ENCODE measurements at regions not wholly inside any gene's neighbourhood (a gene's known extent, or its start where the extent isn't known, plus 50 kb on each side); places are given as distances from the start of the nearest gene placed in this dataset.

- no peak overlapping the region for H3K4me3 ChIP-seq
- ATAC-seq (no peak), DNase-seq (no peak)
- TF ChIP-seq CTCF (IDR thresholded peaks at IDR 0.05), result no peak
- no peaks in the 10 kb centered on the region for H3K36me3 ChIP-seq
- H3K27me3 ChIP-seq, result no peaks in the 10 kb centered on the region
- intact Hi-C loops (cut with DNase I), result no loop called here
- no peaks in the 10 kb centered on the region for H3K9me3 ChIP-seq
- H3K27ac ChIP-seq, result no peak overlapping the region
- no peaks in the 10 kb centered on the region for H3K4me1 ChIP-seq
These were observed 546.7 kb upstream of the SEL1L start for GRCh38 chr14:82080370-82080769.

GRCh38 chr14:82084813-82085212 lies 551.2 kb upstream of the SEL1L start:
- H3K4me1 ChIP-seq, result no peaks in the 10 kb centered on the region
- no peak for TF ChIP-seq CTCF (IDR thresholded peaks at IDR 0.05)
- intact Hi-C loops (cut with DNase I), result no loop called here
- H3K27me3 ChIP-seq, result no peaks in the 10 kb centered on the region
- H3K36me3 ChIP-seq, result no peaks in the 10 kb centered on the region
- no peak for ATAC-seq
- no peak overlapping the region for H3K27ac ChIP-seq
- no peak overlapping the region for H3K4me3 ChIP-seq
- H3K9me3 ChIP-seq, result no peaks in the 10 kb centered on the region
- no peak for DNase-seq

GRCh38 chr14:82091097-82091496 lies 557.4 kb upstream of the SEL1L start:
- Histone ChIP-seq H3K36me3 (no peaks in the 10 kb centered on the region), H3K4me1 (no peaks in the 10 kb centered on the region), H3K4me3 (no peak overlapping the region), H3K9me3 (no peaks in the 10 kb centered on the region), H3K27ac (no peak overlapping the region), H3K27me3 (no peaks in the 10 kb centered on the region)
- TF ChIP-seq CTCF (IDR thresholded peaks at IDR 0.05), result no peak
- no peak for ATAC-seq
- no peak for DNase-seq
- intact Hi-C loops (cut with DNase I), result no loop called here

GRCh38 chr14:82094829-82095345 lies 561.2 kb upstream of the SEL1L start:
- H3K36me3 ChIP-seq, result no peaks in the 10 kb centered on the region
- H3K9me3 ChIP-seq, result no peaks in the 10 kb centered on the region
- no peak overlapping the region for H3K27ac ChIP-seq
- DNase-seq, result no peak
- ATAC-seq, result no peak
- H3K4me1 ChIP-seq, result no peaks in the 10 kb centered on the region
- no peak overlapping the region for H3K4me3 ChIP-seq
- TF ChIP-seq CTCF (IDR thresholded peaks at IDR 0.05), result no peak
- no peaks in the 10 kb centered on the region for H3K27me3 ChIP-seq
- intact Hi-C loops (cut with DNase I), result no loop called here

- Histone ChIP-seq H3K27ac (no peak overlapping the region), H3K4me3 (no peak overlapping the region), H3K36me3 (no peaks in the 10 kb centered on the region), H3K27me3 (no peaks in the 10 kb centered on the region), H3K9me3 (no peaks in the 10 kb centered on the region), H3K4me1 (no peaks in the 10 kb centered on the region)
- no peak for TF ChIP-seq CTCF (IDR thresholded peaks at IDR 0.05)
- DNase-seq (no peak), ATAC-seq (no peak)
- intact Hi-C loops (cut with DNase I), result no loop called here
These were observed 570.4 kb upstream of the SEL1L start for GRCh38 chr14:82104013-82104412.

- no peak overlapping the region for H3K4me3 ChIP-seq
- no peak for TF ChIP-seq CTCF (IDR thresholded peaks at IDR 0.05)
- no peaks in the 10 kb centered on the region for H3K27me3 ChIP-seq
- ATAC-seq (no peak), DNase-seq (no peak)
- H3K27ac ChIP-seq, result no peak overlapping the region
- intact Hi-C loops (cut with DNase I), result no loop called here
- H3K9me3 ChIP-seq, result no peaks in the 10 kb centered on the region
- H3K4me1 ChIP-seq, result no peaks in the 10 kb centered on the region
- no peaks in the 10 kb centered on the region for H3K36me3 ChIP-seq
These were observed 578.7 kb upstream of the SEL1L start for GRCh38 chr14:82112210-82112839.
